RKO (cell line): ENCODE measurements at regions not wholly inside any gene's neighbourhood (a gene's known extent, or its start where the extent isn't known, plus 50 kb on each side); places are given as distances from the start of the nearest gene placed in this dataset.
"Not testable (repeated sequence)": the region's sequence is repeated elsewhere in the genome, so short reads cannot be mapped to it uniquely, and the experiment has no call there.

Experiments
- DNase-seq: peaks from one replicate; pipeline ENCODE4 v3.0.0-alpha.2; 2016; ENCODE audit warnings: low spot score

DNA sequence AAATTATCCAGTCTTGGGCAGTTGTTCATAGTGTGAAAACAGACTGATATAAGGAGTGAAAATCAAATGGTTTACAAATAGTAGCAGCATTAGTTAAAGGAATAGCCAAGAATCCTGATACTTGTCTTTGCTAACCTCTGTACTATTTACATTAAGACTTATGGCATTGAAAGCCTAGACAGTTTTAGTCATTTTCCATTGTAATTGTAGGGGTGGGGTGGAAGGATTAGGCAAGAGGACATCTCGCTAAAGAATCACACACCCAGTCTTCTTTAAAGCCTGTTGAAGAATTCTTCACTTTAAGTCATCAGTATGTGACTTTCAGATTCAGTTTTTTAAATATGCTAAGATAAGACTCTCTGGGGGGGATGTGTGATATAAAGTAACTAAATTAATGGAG is 207.5 kb upstream of the PHACTR1 start:
- DNase-seq: no peak

DNA sequence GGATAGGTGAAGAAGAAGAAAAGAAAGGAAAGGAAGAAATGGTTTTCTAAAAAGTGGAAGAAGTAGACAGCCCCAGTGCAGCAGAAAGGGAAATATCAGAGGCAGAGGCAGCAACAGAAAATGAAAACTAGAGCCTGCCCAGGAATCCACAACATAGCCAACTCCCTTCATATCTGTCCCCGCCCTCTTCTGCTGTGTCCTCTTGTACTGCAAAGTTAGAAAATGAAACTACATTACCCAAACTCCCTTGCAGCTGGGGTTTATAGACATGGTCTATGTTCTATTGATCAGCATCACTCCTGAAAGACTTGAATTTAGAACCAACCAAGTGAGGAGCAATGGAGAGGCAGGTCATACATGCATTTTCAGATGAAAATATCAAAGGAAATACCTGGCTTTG is 200.5 kb upstream of the PHACTR1 start:
- no peak for DNase-seq

DNA sequence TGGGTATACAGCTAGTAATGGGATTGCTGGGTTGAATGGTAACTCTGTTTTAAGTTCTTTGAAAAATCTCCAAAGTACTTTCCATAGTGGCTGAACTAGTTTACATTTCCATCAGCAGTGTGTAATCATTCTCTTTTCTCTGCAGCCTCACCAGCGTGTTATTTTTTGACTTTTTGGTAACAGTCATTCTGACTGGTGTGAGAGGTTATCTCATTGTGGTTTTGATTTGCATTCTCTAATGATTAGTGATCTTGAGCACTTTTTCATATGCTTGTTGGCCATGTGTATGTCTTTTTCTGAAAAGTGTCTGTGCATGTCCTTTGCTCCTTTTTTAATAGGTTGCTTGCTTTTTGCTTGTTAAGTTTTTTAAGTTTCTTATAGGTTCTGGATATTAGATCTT is 194.2 kb upstream of the PHACTR1 start:
- no peak for DNase-seq

DNA sequence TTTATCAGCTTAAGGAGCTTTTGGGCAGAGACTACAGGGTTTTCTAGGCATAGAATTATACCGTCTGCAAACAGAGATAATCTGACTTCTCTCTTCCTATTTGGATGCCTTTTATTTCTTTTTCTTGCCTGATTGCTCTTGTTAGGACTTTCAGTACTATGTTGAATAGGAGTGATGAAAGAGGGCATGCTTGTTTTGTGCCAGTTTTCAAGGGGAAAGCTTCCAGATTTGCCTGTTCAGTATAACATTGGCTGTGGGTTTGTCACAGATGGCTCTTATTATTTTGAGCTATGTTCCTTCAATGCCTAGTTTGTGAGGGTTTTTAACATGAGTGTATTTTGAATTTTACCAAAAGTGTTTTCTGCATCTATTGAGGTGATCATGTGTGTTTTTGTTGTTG is 192.8 kb upstream of the PHACTR1 start:
- DNase-seq: no peak

DNA sequence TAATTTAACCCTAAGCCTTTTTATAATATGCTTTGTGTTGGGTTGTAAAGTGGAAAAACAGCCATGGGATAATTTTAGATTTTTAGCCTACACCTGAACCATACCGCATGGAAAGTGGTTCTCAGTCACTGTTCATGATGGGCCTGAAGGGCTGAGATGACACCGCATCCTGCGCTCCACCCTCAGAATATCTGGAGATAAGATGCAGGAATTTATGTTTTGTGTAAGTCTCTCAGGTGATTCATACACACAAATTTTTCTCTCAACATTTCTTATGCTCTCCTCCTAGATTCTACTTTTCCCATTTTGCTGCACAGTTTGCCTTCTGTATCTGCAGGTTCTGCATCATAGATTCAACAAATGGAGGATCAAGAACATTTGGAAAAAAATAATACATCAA is 191.3 kb upstream of the PHACTR1 start:
- DNase-seq: no peak

DNA sequence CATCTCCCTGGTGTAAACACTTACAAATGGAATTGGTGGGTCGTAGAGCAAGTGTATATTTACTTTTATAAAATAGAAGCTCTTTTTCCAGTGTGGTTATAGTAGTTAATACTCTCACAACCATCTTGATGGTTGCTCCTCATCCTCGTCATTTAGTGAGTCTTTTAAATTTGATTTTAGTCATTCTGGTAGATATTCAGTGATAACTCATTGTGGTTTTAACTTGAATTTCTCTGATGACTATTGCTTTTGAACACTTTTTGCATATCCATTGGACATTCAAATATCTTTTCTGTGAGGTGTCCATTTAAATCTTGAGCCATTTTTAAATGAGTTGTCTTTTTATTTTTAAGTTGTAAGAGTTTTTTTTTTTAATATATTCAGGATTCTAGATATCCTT is 189.2 kb upstream of the PHACTR1 start:
- DNase-seq: no peak

DNA sequence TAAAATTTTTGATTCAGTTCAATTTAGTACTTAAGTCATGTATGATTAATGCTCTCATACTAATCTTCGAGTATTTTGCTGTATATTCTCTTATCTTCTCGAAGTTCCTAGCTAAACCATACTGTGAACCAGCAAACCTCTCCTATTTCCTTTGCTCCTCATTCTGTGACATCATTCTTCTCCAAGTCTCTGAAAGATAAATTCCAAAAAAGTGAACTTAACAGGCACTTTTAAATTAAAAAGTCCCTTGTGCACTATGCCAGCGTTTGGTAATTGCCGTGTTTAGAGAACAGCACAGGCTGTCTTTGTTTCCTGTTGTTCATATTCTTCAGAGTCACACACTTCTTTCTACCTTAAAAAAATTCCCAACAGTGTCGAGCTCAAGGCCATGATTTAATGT is 188.4 kb upstream of the PHACTR1 start:
- no peak for DNase-seq

DNA sequence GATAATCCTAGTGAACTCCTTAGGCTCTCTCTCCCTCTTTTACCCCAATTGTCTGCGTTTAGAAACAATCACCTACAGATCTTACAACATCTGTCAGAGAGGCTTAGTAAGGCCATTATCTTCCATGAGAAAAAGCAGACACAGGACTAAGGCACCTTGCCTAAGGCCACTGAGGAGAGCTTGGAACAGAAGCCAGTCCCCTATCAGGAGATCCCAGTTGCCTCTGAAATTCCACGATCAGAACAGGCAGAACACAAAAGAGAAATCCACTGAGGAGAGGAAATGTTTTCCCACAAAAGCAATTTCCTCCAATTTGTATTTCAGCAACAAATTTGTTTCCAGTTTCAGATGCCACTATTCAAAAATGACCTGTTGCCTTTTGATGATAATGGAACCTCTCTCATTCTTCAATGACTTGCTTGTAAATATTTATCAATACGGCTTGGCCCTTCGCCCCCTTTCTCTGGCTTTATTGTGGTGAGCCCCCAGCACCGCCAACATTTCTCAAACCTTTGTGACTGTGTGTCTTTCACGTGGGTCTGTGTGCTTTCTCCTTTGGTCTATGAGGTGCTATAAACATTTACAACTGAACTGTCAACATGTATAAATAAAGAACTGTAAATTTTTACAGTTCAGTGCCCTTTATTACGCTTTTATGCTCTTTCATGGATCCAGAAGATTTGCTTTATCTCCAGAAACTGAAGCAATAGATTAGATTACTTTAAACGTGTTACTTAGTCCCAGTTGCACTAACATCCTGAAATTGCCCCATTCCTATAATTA is 187.8 kb upstream of the PHACTR1 start:
- no peak for DNase-seq

DNA sequence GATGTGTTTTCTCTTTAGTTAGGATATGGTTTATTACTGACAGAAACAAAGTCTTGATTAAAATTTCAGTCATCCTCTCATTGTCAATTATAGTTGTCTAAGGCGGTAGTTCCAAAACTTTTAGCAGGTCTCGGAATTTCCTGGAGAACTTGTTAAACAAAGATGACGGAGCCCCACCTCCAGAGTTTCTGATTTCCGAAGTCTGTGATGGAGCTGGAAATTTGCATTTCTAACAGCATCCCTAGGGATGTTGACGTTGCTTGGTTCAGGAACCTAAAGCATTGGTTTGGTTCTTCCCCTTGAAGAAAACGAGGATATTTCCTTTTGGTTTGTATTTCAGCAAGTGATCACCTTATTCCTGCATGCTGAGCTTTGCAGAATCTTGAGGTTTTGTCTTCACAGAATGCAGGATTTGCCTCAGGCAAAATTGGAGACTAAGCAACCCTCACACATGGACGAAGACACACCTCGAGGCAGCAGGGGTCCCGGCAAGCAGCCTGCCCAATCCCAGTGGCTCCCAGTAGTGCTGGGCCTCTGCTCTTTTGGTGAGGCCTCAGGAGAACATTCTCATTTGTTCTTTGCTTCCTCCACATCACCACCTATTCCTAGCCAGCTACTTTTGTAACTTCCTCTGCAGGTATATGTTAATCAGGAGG is 187.1 kb upstream of the PHACTR1 start:
- no peak for DNase-seq

DNA sequence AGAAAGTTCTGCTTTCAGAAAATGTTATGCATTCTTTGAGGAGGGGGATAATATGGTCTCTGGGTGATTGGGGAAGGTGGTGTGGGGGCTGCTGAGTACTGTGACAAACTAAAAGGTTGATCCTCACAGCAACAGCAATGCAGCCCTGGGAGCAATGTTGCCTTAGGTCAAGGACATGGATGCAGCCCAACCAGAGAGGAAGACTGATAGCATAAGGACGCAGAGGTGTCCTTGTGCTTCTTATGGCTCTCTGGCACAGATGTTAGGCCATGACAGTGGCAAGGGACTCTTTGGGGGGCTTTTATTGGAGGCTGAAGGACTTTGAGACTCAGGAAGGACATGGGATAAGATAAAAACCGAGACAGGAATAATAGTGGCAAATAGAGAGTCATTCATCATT is 186.2 kb upstream of the PHACTR1 start:
- DNase-seq: no peak

DNA sequence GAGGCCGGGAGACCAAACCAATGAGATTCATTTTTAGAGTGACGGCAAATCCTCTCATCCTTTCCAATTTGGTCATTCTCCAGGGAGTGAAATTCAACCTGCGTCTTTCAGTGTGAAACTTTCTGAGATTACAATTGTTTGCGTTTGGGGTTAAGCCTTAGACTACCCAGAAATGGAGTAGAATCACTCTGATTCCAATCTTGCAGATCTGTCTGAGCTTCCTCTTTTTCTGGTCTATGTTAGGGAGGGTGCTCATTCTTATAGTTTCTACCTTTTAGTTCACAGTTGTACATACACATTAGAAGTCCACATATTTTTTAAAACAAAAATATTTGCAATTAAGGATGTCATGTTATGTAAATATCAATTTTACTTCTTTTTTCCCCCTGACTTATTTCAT is 183.0 kb upstream of the PHACTR1 start:
- no peak for DNase-seq

DNA sequence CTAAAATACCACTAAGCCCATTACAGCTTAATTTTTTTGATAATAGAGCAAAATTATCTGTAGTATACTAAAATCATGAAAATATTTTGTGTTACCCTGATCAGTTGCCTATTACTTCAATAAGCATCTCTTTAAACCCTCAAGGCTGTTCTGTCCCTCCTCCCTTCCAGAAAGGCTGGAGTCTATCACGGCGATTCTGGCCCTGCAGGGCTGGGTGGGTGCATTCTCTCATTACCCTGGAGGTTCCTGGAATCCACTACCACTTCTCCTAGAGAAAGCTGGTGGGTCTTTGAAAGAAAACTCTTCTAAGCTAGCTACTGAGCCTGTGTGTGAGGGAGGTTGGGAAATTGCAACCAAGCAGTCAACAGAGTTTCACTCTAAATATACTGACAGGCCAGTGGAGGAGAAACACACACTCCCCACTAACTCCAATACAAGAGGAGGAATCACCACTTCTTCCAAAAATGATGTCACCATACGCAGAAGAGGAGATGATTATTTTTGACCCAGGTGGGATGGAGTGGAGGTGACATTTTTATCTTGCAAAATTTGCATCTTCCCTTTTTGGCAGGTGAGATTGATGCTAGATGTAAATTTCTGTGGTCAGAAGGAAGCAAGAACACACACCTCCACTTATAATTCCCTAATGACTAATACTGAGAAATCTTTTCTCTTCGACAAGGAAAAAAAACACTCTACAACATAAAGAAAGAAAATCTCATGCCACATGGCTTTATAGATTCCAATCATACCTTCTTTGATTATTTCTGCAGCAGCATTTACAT is 182.3 kb upstream of the PHACTR1 start:
- DNase-seq: no peak

DNA sequence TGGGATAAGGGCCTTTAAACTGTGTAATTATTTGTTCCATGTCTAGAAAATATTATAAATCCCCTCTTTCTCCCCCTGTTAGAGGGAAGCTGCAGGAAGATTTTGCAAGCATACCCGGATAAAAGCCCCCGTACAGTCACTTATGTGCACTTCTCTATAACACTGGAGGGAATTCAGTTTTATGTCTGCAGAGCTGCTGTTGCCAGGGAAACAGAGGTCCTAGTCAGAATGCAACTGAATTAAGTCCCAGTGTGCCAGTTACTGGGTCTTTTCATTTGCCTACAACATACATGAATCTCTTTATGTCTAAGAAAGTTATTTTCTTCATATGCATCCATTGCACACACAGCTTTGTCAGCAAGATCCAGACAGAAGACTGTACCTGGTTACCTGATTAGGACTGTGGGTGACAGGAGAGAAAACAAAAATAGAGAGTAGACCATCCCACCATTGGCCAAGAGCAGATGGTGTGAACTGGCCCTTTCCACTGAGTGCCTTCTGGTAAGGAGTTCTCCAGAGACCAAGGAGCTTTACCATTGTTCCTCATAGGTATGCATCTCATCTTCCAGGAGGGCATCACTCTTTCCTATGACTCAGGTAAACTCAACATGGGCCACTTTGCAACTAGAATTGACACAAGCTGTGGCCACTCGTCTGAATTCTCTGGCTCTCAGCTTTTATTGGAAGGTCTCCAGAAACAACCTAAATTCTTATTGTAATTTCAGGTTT is 180.8 kb upstream of the PHACTR1 start:
- no peak for DNase-seq

DNA sequence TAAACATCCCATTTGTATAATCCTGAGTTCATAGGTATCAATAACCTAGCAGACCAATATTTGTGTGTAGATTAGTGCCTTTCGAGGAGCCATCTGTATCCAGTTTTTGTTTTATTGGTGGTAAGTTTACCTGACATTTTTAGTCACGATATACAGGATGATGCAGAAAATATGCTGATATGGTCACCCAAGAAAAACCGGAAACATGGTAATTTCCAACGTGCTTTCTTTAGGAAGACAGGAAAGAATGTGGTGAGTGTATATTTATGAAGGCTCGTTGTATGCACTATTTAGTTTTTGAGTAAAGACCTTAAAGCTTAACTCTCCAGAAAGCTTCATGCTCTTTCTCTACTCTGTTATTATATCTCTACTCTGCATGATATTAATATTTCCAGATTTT is 180.2 kb upstream of the PHACTR1 start:
- DNase-seq: no peak

DNA sequence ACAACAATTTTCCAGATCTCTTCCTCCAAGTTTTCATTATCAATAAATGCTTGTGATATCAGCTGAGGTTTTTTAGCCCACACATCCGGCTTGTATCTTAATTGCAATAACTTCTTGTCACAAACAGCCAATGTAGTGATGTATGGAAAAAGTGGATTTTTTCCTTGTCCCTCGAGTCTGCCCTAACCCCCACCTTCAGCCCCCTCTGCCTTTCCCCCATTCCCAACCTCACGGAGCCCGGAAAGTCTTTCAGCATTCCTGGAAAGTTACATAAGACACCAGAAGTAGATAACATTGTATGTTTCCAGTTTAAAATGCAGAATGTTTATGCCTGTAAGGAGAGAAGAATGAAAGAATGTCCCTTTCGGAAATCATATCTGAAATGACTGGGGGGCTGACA is 179.2 kb upstream of the PHACTR1 start:
- no peak for DNase-seq

DNA sequence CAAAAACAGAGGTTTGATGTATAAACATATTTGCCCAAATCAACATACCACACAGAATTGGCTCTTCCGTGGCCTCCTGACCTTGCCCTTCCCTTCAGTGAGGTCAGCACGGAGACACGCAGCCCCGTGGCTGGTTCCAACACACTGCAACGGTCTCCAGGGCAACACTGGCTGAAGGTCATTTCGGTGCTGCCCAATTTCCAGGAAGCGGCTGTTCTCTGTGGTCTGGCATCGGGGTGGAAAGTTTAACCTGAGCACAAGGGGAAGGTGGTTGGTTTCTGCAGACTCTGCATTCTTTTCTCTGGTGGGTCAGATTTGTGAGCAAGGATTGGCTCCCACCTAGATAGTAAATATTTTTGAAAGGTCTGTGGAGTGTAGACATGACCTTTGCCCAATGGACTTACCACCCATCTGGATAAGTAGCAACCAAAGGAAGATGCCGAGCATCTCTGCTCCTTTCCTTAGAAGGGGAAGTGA is 177.6 kb upstream of the PHACTR1 start:
- DNase-seq: no peak

DNA sequence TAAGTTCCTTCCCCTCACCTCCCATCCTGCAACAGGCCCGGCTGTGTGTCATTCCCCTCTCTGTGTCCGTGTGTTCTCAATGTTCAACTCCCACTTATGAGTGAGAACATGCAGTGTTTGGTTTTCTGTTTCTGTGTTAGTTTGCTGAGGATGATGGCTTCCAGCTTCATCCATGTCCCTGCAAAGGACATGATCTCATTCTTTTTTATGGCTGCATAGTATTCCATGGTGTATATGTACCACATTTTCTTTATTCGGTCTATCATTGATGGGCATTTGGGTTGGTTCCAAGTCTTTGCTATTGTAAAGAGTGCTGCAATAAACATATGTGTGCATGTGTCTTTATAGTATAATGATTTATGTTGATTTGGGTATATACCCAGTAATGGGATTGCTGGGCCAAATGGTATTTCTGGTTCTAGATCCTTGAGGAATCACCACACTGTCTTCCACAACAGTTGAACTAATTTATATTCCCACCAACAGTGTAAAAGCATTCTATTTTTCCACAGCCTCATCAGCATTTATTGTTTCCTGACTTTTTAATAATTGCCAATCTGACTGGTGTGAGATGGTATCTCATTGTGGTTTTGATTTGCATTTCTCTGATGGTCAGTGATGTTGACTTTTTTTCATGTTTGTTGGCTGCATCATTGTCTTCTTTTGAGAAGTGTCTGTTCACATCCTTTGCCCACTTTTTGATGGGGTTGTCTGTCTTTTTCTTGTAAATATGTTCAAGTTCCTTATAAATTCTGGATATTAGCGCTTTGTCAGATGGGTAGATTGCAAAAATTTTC is 174.1 kb upstream of the PHACTR1 start:
- not testable (repeated sequence) for DNase-seq

DNA sequence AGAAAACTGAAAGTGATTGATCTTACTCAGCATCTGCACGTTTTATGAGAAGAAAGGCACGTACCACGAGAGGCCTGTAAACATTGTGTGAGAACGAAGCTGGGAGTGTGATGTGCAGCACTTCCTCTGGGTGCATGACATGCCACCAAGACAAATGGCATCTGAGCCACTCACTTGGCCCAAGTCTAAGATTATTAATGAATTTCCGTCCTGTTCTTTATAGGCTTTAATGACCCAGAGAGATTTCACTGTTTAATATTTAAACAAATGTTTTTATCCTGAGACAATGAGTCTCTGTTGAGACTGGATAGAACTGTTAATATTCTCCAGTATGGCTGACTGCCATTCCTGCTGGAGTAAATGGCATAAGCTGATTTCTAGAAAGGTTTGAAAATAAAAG is 172.6 kb upstream of the PHACTR1 start:
- no peak for DNase-seq

DNA sequence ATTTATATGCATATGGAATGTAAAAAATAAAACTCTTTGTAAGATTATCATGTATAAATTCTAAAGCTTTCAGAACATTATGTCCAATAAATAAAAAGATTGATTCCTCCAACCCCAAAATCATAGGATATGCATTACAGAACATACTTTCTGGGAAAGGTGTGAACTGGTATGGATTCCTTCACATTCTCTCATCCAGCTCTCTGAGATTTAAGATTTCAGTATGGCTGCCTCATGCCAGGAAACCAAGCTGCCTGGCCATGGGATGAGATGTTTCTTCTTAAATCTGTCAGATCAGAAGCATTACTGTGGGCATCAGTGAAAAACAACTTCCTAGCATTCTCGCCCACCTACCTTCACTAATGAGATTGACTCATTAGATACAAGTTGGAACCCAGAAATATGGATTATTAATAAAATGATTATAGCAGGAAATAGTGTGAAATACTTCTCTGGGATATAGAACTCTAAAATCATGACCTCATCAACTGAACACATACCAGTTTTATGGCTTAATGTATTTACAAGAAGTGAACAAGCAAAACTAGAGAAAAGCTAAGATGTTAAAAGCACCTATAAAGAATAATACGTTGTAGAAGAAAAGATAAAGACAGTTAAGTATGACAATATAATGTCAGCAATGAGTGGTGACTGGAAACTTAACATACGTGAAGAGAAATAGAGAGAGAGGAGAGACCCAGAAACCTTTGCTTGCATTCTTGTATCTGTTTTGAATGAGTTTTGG is 171.6 kb upstream of the PHACTR1 start:
- no peak for DNase-seq

DNA sequence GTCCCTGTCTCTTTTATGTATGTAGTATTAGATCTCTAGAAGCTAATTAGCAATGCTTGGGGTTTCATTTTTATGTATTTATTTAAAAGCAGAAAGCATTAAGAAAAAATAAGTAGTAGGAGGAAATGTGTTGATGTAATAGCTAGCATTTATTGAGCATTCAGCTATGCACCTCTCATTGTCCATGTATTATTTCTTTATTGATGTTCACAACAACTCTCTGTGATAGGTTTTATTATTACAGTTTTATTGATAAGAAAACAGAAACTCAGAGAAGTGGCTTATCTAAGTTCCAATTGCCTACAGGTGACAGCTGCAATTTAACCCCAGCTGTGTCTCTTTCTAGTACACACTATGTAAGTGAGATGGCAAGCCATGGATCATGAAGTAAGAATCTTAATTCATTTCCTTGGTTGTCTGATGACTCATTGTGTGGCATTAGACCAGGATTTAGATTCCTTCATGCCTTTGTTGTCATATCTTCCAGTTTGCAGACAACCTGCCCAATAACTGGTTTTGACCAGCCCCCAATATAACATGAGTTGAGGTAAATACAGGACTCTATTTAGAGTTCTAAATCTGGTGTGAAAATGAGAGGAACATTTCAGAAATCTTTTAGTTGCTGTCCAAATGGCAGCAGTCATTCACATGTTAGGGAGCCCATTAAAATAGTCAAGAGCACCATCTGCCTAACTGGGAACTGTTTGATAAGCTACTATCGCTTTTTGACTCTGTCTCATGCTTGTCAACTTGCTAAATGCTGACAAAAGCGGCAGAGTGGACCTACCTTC is 170.8 kb upstream of the PHACTR1 start:
- peak; percentile 34 for DNase-seq
